Activated T-cell treated with anti-CD3 and anti-CD28 coated beads for 48 hours (primary cell): ENCODE measurements at regions not wholly inside any gene's neighbourhood (a gene's known extent, or its start where the extent isn't known, plus 50 kb on each side); places are given as distances from the start of the nearest gene placed in this dataset.

Source experiments
- DNase-seq: peaks from one replicate; pipeline ENCODE4 v3.0.0-alpha.2; 2020; ENCODE audit warnings: low read depth

GRCh38 chr10:24132741-24133140, 76.2 kb upstream of the KIAA1217 start:
- no peak for DNase-seq

- DNase-seq, result no peak
Observed at GRCh38 chr10:24133835-24134234, 75.1 kb upstream of the KIAA1217 start.

GRCh38 chr10:24136070-24136469, 72.9 kb upstream of the KIAA1217 start:
- no peak for DNase-seq

- DNase-seq, result no peak
Observed at GRCh38 chr10:24147321-24147720, 61.6 kb upstream of the KIAA1217 start.

- no peak for DNase-seq
Observed at GRCh38 chr10:24149640-24150039, 59.3 kb upstream of the KIAA1217 start.

- no peak for DNase-seq
Observed at GRCh38 chr10:24150853-24151252, 58.1 kb upstream of the KIAA1217 start.

GRCh38 chr10:24152270-24152669, 56.7 kb upstream of the KIAA1217 start:
- DNase-seq, result no peak

- no peak for DNase-seq
Observed at GRCh38 chr10:24153031-24153430, 55.9 kb upstream of the KIAA1217 start.

- no peak for DNase-seq
Observed at GRCh38 chr10:24153537-24153936, 55.4 kb upstream of the KIAA1217 start.

GRCh38 chr10:24156686-24157085, 52.3 kb upstream of the KIAA1217 start:
- no peak for DNase-seq

GRCh38 chr10:24157567-24157966, 51.4 kb upstream of the KIAA1217 start:
- no peak for DNase-seq
